Activated CD4-positive, alpha-beta T cell treated with anti-CD3 and anti-CD28 coated beads, Interleukin-10, Interleukin-2, amounts not matched to agents 100 ng/mL and 50 ng/mL, durations not matched to agents 16 hours and 8 hours (primary cell): ENCODE measurements at regions not wholly inside any gene's neighbourhood (a gene's known extent, or its start where the extent isn't known, plus 50 kb on each side); places are given as distances from the start of the nearest gene placed in this dataset.
"Not testable (repeated sequence)": the region's sequence is repeated elsewhere in the genome, so short reads cannot be mapped to it uniquely, and the experiment has no call there.

ENCODE experiments used
- DNase-seq: peaks from one replicate; pipeline ENCODE4 v3.0.0-alpha.2; 2020

GRCh38 chr15:24856397-24857390 is 98.1 kb upstream of the SNRPN start:
- DNase-seq = no peak

GRCh38 chr15:24857763-24858162 is 97.0 kb upstream of the SNRPN start:
- no peak for DNase-seq

GRCh38 chr15:24858183-24858582 is 96.6 kb upstream of the SNRPN start:
- not testable (repeated sequence) for DNase-seq

GRCh38 chr15:24858737-24859601 is 95.8 kb upstream of the SNRPN start:
- no peak for DNase-seq

- no peak for DNase-seq
Observed at GRCh38 chr15:24861014-24861690, 93.6 kb upstream of the SNRPN start.

GRCh38 chr15:24862726-24863521 is 91.9 kb upstream of the SNRPN start:
- no peak for DNase-seq

- DNase-seq = no peak
Observed at GRCh38 chr15:24865303-24865702, 89.5 kb upstream of the SNRPN start.

- no peak for DNase-seq
Observed at GRCh38 chr15:24877174-24877573, 77.6 kb upstream of the SNRPN start.

- DNase-seq = peak; percentile 1
Observed at GRCh38 chr15:24878153-24878552, 76.6 kb upstream of the SNRPN start.

- no peak for DNase-seq
Observed at GRCh38 chr15:24879492-24879891, 75.3 kb upstream of the SNRPN start.

- DNase-seq = no peak
Observed at GRCh38 chr15:24880663-24881062, 74.1 kb upstream of the SNRPN start.

- DNase-seq = no peak
Observed at GRCh38 chr15:24886538-24886937, 68.2 kb upstream of the SNRPN start.

- no peak for DNase-seq
Observed at GRCh38 chr15:24898715-24899272, 56.0 kb upstream of the SNRPN start.

- DNase-seq = no peak
Observed at GRCh38 chr15:24899367-24899766, 55.4 kb upstream of the SNRPN start.

- DNase-seq = no peak
Observed at GRCh38 chr15:24899795-24900194, 55.0 kb upstream of the SNRPN start.

GRCh38 chr15:24901409-24901808 is 53.4 kb upstream of the SNRPN start:
- DNase-seq = no peak
